ENCODE measurements at regions not wholly inside any gene's neighbourhood (a gene's known extent, or its start where the extent isn't known, plus 50 kb on each side); places are given as distances from the start of the nearest gene placed in this dataset.

DNA sequence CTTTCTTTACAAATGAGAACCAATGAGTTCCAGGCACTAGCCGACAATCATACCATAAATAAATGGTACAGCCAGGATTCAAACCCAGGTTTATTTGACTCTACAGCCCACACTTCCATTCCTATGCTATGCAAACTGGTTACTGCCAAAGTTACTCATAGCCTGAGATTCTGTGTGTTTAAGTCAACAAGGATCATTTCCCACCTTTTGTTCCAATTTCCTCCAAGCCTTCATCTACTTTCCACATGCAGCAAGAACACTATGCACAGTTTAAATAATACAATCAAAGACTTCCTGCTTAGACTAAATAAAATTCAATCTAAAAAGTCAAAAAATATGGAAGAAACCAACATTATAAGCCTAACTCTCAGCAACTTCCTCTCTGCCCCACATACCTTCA lies 59.2 kb upstream of the KLF12 start:
- Histone ChIP-seq H3K27ac (no peak overlapping the region), H3K36me3 (no peaks in the 10 kb centered on the region), H3K4me3 (no peak overlapping the region), H3K9me3 (no peaks in the 10 kb centered on the region), H3K27me3 (ENCODE audit: low read depth) (no peaks in the 10 kb centered on the region), H3K4me1 (no peaks in the 10 kb centered on the region)
- ATAC-seq, result no peak
- intact Hi-C loops (cut with DNase I), result no loop called here
- no peak for DNase-seq
- TF ChIP-seq, protein P1, sequence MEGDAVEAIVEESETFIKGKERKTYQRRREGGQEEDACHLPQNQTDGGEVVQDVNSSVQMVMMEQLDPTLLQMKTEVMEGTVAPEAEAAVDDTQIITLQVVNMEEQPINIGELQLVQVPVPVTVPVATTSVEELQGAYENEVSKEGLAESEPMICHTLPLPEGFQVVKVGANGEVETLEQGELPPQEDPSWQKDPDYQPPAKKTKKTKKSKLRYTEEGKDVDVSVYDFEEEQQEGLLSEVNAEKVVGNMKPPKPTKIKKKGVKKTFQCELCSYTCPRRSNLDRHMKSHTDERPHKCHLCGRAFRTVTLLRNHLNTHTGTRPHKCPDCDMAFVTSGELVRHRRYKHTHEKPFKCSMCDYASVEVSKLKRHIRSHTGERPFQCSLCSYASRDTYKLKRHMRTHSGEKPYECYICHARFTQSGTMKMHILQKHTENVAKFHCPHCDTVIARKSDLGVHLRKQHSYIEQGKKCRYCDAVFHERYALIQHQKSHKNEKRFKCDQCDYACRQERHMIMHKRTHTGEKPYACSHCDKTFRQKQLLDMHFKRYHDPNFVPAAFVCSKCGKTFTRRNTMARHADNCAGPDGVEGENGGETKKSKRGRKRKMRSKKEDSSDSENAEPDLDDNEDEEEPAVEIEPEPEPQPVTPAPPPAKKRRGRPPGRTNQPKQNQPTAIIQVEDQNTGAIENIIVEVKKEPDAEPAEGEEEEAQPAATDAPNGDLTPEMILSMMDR (IDR thresholded peaks at IDR 0.05), result no peak

DNA sequence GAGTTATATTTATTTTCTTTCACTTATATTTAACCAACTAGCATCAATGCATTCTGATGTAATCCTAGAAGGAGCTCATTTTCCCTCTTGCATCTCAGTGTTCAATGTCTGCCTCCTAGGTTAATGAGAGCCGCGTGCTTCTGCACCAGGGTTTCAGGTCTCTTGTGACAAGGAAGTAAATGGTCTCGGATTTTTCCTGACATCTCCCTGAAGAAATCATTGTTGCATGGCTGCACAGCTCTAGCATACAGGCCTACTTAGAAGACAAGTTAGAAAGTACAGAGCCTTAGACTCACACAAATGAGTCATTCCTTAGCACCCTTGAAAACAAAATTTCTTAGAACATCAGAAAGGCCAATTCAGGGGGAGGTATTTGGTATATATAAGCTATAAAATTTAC lies 57.2 kb upstream of the KLF12 start:
- no peaks in the 10 kb centered on the region for H3K27me3 ChIP-seq (ENCODE audit: low read depth)
- no peaks in the 10 kb centered on the region for H3K36me3 ChIP-seq
- no peak overlapping the region for H3K27ac ChIP-seq
- H3K4me3 ChIP-seq, result no peak overlapping the region
- TF ChIP-seq, protein P1 (IDR thresholded peaks at IDR 0.05), result no peak
- intact Hi-C loops (cut with DNase I), result no loop called here
- DNase-seq (no peak), ATAC-seq (no peak)
- no peaks in the 10 kb centered on the region for H3K4me1 ChIP-seq
- no peaks in the 10 kb centered on the region for H3K9me3 ChIP-seq

- Histone ChIP-seq H3K9me3 (no peaks in the 10 kb centered on the region), H3K27me3 (ENCODE audit: low read depth) (no peaks in the 10 kb centered on the region), H3K4me3 (no peak overlapping the region), H3K36me3 (no peaks in the 10 kb centered on the region), H3K4me1 (no peaks in the 10 kb centered on the region), H3K27ac (no peak overlapping the region)
- DNase-seq, result no peak
- intact Hi-C loops (cut with DNase I), result no loop called here
- no peak for ATAC-seq
- TF ChIP-seq, protein P1 (IDR thresholded peaks at IDR 0.05), result no peak
Measured at GRCh38 chr13:74190999-74191398, 56.8 kb upstream of the KLF12 start.

DNA sequence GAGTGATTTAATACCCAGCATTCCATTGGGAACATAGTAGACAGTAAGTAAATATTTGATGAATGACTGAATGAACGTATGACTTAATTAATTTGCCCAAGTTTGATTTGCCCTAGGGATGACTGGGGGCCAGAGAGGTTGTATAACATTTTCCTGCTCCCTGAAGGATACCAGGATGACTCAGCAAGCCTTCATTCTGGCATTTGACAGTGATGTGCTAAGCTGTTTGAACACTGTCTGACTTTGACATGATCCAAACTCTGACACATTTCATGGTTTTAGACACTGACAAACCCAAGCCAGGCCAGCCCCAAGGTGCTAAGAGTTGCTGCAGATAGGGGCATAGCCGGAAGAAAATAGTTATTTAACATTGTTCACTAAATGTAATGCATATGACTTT lies 53.4 kb upstream of the KLF12 start:
- TF ChIP-seq, protein P1 (IDR thresholded peaks at IDR 0.05), result no peak
- intact Hi-C loops (cut with DNase I), result no loop called here

GRCh38 chr13:74184283-74184682 lies 50.1 kb upstream of the KLF12 start:
- Histone ChIP-seq H3K4me1 (no peaks in the 10 kb centered on the region), H3K36me3 (no peaks in the 10 kb centered on the region), H3K9me3 (no peaks in the 10 kb centered on the region), H3K27me3 (ENCODE audit: low read depth) (no peaks in the 10 kb centered on the region), H3K4me3 (no peak overlapping the region), H3K27ac (no peak overlapping the region)
- intact Hi-C loops (cut with DNase I), result no loop called here
- TF ChIP-seq, protein P1 (IDR thresholded peaks at IDR 0.05), result no peak
- no peak for DNase-seq
- ATAC-seq, result no peak

More for the DNA sequence above, 53.4 kb upstream of the KLF12 start:
- H3K27me3 ChIP-seq (ENCODE audit: low read depth), result no peaks in the 10 kb centered on the region
- H3K27ac ChIP-seq, result no peak overlapping the region
- H3K4me3 ChIP-seq, result no peak overlapping the region
- DNase-seq (no peak), ATAC-seq (no peak)
- H3K4me1 ChIP-seq, result no peaks in the 10 kb centered on the region
- no peaks in the 10 kb centered on the region for H3K36me3 ChIP-seq
- H3K9me3 ChIP-seq, result no peaks in the 10 kb centered on the region

Data from lower lobe of right lung (tissue), 2 donors.